Right atrium auricular region (tissue), 2 donors: ENCODE measurements at regions not wholly inside any gene's neighbourhood (a gene's known extent, or its start where the extent isn't known, plus 50 kb on each side); places are given as distances from the start of the nearest gene placed in this dataset.

Source experiments
- DNase-seq: peaks from one replicate; pipeline ENCODE4 v3.0.0-alpha.2; 2019; ENCODE audit warnings: low spot score
- H3K27ac ChIP-seq, 2 donors: fragments of 200-600 bp; sonication (generic); 1 replicate in 1 of 2; 2 replicates in 1 of 2; pipeline ENCODE4 v1.5.1; 2016 to 2019
- H3K27me3 ChIP-seq, 2 donors: fragments of 200-600 bp; sonication (generic); one replicate each; pipeline versions ENCODE4 v1.5.1 to v1.6.0; 2017 to 2019
- H3K36me3 ChIP-seq: fragments of 200-600 bp; sonication (generic); one replicate; pipeline ENCODE4 v1.5.1; 2016
- H3K4me1 ChIP-seq, 2 donors: fragments of 200-600 bp; sonication (generic); one replicate each; pipeline versions ENCODE4 v1.5.1 to v1.6.0; 2017 to 2019
- H3K4me3 ChIP-seq, 2 donors: fragments of 200-600 bp; sonication (generic); 1 replicate in 1 of 2; 2 replicates in 1 of 2; pipeline ENCODE4 v1.5.1; 2017 to 2019; ENCODE audit warnings: mild to moderate bottlenecking in 1 of 2, moderate library complexity in 1 of 2
- H3K9me3 ChIP-seq, 2 donors: fragments of 200-600 bp; sonication (generic); one replicate each; pipeline ENCODE4 v1.5.1; 2019
- CTCF ChIP-seq, 2 donors: fragments of 200-600 bp; sonication (generic); IDR thresholded peaks; one replicate each; pipeline ENCODE4 v1.5.1; 2019; ENCODE audit warnings: antibody characterized with exemption in 2 of 2

DNA sequence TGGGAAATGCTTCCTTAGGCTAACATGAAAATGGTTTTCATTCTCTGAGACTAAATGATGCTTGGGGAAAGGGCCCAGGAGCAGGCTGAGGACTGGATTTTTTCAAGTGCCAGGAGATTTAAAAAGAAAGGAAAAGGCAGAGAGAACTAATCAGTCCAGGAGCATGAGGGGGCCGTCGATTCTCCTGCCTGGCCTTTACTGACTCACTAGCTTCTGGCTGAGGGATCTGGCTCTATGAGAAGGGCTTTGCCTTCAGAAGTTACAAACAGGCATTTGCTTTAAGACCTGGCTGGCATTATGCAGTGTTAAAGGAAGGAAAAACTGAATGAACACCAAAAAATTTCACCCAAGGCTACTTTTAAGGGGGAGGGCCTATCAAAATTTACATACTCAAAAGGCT, 359.2 kb downstream of the PBX1 start:
- Histone ChIP-seq H3K4me1 (no peaks in the 10 kb centered on the region), H3K27me3 (no peaks in the 10 kb centered on the region), H3K27ac (no peak overlapping the region), H3K9me3 (no peaks in the 10 kb centered on the region), H3K36me3 (no peaks in the 10 kb centered on the region), H3K4me3 (no peak overlapping the region)
- no peak for DNase-seq
- TF ChIP-seq CTCF (IDR thresholded peaks at IDR 0.05): no peak

GRCh38 chr1:164914208-164914607, 355.2 kb downstream of the PBX1 start:
- peak in 1 of 2 donors; percentile 56 for TF ChIP-seq CTCF (IDR thresholded peaks at IDR 0.05)

DNA sequence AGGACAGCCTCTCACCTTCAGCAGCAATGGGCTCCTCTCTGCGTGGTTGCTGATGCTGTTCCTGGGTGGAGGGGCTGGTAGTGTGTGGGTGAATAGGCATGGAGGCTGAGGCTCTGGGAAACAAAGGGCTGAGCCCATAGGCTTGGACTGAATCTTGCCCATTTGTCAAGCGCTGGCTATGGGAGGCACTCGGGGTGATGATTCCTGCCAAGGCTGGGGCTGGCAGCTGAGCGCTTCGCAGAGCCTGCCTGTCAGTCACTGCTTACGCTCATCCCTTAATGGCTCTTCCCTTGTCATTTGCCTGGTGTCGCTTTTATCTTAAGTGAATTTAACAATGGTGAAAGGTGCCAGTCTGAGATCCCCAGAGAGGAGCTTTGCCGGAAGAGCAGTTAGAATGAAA, 353.3 kb downstream of the PBX1 start:
- TF ChIP-seq CTCF (IDR thresholded peaks at IDR 0.05): no peak
- no peak overlapping the region for H3K27ac ChIP-seq
- no peaks in the 10 kb centered on the region for H3K4me1 ChIP-seq
- no peaks in the 10 kb centered on the region for H3K36me3 ChIP-seq
- no peaks in the 10 kb centered on the region for H3K9me3 ChIP-seq
- no peaks in the 10 kb centered on the region for H3K27me3 ChIP-seq
- no peak for DNase-seq
- no peak overlapping the region for H3K4me3 ChIP-seq

More at GRCh38 chr1:164914208-164914607, 355.2 kb downstream of the PBX1 start:
- H3K36me3 ChIP-seq: no peaks in the 10 kb centered on the region
- DNase-seq: no peak
- H3K4me1 ChIP-seq: no peaks in the 10 kb centered on the region
- no peak overlapping the region for H3K4me3 ChIP-seq
- H3K9me3 ChIP-seq: no peaks in the 10 kb centered on the region
- no peak overlapping the region for H3K27ac ChIP-seq
- no peaks in the 10 kb centered on the region for H3K27me3 ChIP-seq

- H3K36me3 ChIP-seq: no peaks in the 10 kb centered on the region
- H3K4me1 ChIP-seq: no peaks in the 10 kb centered on the region
- TF ChIP-seq CTCF (IDR thresholded peaks at IDR 0.05): no peak
- H3K4me3 ChIP-seq: no peak overlapping the region
- no peaks in the 10 kb centered on the region for H3K9me3 ChIP-seq
- H3K27ac ChIP-seq: no peak overlapping the region
- no peak for DNase-seq
- no peaks in the 10 kb centered on the region for H3K27me3 ChIP-seq
These were observed 351.7 kb downstream of the PBX1 start for GRCh38 chr1:164910671-164911070.

- Histone ChIP-seq H3K4me1 (no peaks in the 10 kb centered on the region), H3K27me3 (no peaks in the 10 kb centered on the region), H3K4me3 (no peak overlapping the region), H3K9me3 (no peaks in the 10 kb centered on the region), H3K27ac (no peak overlapping the region), H3K36me3 (no peaks in the 10 kb centered on the region)
- no peak for DNase-seq
- no peak for TF ChIP-seq CTCF (IDR thresholded peaks at IDR 0.05)
These were observed 348.7 kb downstream of the PBX1 start for GRCh38 chr1:164907666-164908065.

DNA sequence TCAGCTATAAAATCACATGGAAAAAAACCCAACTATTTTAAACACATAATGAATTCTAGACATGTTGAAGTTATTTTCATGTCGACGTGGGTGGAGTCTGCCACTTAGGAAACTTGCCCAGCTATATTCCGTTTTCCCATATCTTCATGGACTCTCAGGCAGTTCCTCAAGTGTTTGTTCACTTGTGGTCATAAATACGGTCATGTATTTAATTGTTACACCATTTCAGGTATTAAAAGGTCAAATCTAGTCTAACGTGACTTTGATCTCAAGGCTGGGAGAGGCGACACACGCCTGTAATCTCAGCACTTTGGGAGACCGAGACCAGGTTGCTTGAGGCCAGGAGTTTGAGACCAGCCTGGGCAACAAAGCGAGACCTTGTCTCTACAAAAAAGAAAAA, 346.9 kb downstream of the PBX1 start:
- TF ChIP-seq CTCF (IDR thresholded peaks at IDR 0.05): no peak
- Histone ChIP-seq H3K4me1 (no peaks in the 10 kb centered on the region), H3K36me3 (no peaks in the 10 kb centered on the region), H3K27me3 (no peaks in the 10 kb centered on the region), H3K9me3 (no peaks in the 10 kb centered on the region), H3K27ac (no peak overlapping the region), H3K4me3 (no peak overlapping the region)
- no peak for DNase-seq
